ENCODE measurements at regions not wholly inside any gene's neighbourhood (a gene's known extent, or its start where the extent isn't known, plus 50 kb on each side); places are given as distances from the start of the nearest gene placed in this dataset.

DNA sequence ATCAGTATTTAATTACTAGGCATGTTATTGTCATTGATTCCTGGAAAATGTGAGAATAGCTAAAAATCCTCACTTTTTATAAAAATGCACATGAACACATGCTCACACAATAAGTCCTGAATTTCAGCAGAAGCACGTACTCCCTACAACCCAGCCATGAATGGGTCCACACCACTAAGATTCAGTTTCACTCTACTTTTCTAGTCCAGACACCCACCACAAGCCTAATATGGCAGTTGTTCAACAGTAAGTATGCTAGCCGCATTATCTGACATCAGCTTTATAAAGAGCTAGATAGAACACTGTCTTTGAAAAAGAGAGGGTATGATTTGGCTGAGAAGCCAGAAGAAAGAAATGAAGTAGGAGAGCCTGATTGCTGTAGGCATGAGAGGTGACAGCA is 639.3 kb downstream of the BRINP1 start:
- TF ChIP-seq POLR2AphosphoS5 (IDR thresholded peaks at IDR 0.05; ENCODE audit: low read depth, low read length) (no peak), REST (IDR thresholded peaks at IDR 0.05; ENCODE audit: insufficient read depth in 1 of 2, low read depth in 2 of 2, low read length in 2 of 2) (no peak), TAF1 (IDR thresholded peaks at IDR 0.05; ENCODE audit: borderline replicate concordance, insufficient read depth, low read length) (no peak)
